GM23248 (cell line): ENCODE measurements at regions not wholly inside any gene's neighbourhood (a gene's known extent, or its start where the extent isn't known, plus 50 kb on each side); places are given as distances from the start of the nearest gene placed in this dataset.
"Not testable (repeated sequence)": the region's sequence is repeated elsewhere in the genome, so short reads cannot be mapped to it uniquely, and the experiment has no call there.

Experiments
- DNase-seq: peaks from one replicate; pipeline ENCODE4 v3.0.0-alpha.2; 2015
- H2AFZ ChIP-seq: fragments of 200-600 bp; sonication (generic); 2 replicates; pipeline ENCODE4 v1.6.1; 2016; ENCODE audit warnings: antibody characterized with exemption
- H3F3A ChIP-seq: fragments of 200-600 bp; sonication (generic); 2 replicates; pipeline ENCODE4 v1.6.1; 2016; ENCODE audit warnings: mild to moderate bottlenecking, antibody characterized with exemption, mixed run types; ENCODE audit not compliant: insufficient read depth
- H3K27ac ChIP-seq: fragments of 200-600 bp; sonication (generic); 2 replicates; pipeline ENCODE4 v1.5.1; 2016; ENCODE audit warnings: mild to moderate bottlenecking
- H3K27me3 ChIP-seq: fragments of 200-600 bp; sonication (generic); replicated peaks from 2 replicates; pipeline ENCODE4 v1.6.1; 2016; ENCODE audit warnings: mild to moderate bottlenecking; ENCODE audit not compliant: insufficient read depth
- H3K36me3 ChIP-seq: fragments of 200-600 bp; sonication (generic); 2 replicates; pipeline ENCODE4 v1.6.1; 2016; ENCODE audit warnings: low read depth, mild to moderate bottlenecking
- H3K4me1 ChIP-seq: fragments of 200-600 bp; sonication (generic); 2 replicates; pipeline ENCODE4 v1.6.1; 2016; ENCODE audit warnings: mild to moderate bottlenecking; ENCODE audit not compliant: insufficient read depth
- H3K4me2 ChIP-seq: fragments of 200-600 bp; sonication (generic); one replicate; pipeline ENCODE4 v1.6.1; 2016; ENCODE audit warnings: mild to moderate bottlenecking; ENCODE audit not compliant: unreplicated experiment
- H3K4me3 ChIP-seq: fragments of 200-600 bp; sonication (generic); 2 replicates; pipeline ENCODE4 v1.5.1; 2016; ENCODE audit warnings: mild to moderate bottlenecking
- H3K79me2 ChIP-seq: fragments of 200-600 bp; sonication (generic); 2 replicates; pipeline ENCODE4 v1.6.1; 2016; ENCODE audit warnings: mild to moderate bottlenecking; ENCODE audit not compliant: insufficient read depth
- H3K9ac ChIP-seq: fragments of 200-600 bp; sonication (generic); 2 replicates; pipeline ENCODE4 v1.6.1; 2016; ENCODE audit warnings: mild to moderate bottlenecking
- H3K9me2 ChIP-seq: fragments of 200-600 bp; sonication (generic); 2 replicates; pipeline ENCODE4 v1.6.1; 2016; ENCODE audit warnings: mixed run types, mild to moderate bottlenecking, moderate library complexity; ENCODE audit not compliant: insufficient read depth
- H3K9me3 ChIP-seq: fragments of 200-600 bp; sonication (generic); one replicate; pipeline ENCODE4 v1.6.1; 2017; ENCODE audit warnings: low read depth
- H4K20me1 ChIP-seq: fragments of 200-600 bp; sonication (generic); 2 replicates; pipeline ENCODE4 v1.6.0; 2016; ENCODE audit not compliant: insufficient read depth
- EZH2 ChIP-seq: fragments of 200-600 bp; sonication (generic); IDR thresholded peaks from 2 replicates; pipeline ENCODE4 v1.6.1; 2018; ENCODE audit warnings: antibody characterized with exemption, mild to moderate bottlenecking; ENCODE audit not compliant: insufficient read depth, poor library complexity, severe bottlenecking
- EZH2phosphoT487 ChIP-seq: fragments of 200-600 bp; sonication (generic); IDR thresholded peaks from 2 replicates; pipeline ENCODE4 v1.6.1; 2018; ENCODE audit warnings: antibody characterized with exemption, moderate library complexity, mild to moderate bottlenecking, low read depth; ENCODE audit not compliant: insufficient read depth
- WGBS, 2 experiments: methylation state at CpG; one replicate each; pipeline ENCODE4 v1.1.6; 2015 to 2017; ENCODE audit warnings: low lambda C conversion rate in 2 of 2, low coverage in 1 of 2; ENCODE audit errors: missing lambda C conversion rate in 2 of 2; 5-methylcytosine and 5-hydroxymethylcytosine counted together
- in situ Hi-C: fragments of 300-500 bp; cut with MboI; formaldehyde crosslinking; loops from 2 replicates; pipeline ENCODE4 v1.15.0; 2020

DNA sequence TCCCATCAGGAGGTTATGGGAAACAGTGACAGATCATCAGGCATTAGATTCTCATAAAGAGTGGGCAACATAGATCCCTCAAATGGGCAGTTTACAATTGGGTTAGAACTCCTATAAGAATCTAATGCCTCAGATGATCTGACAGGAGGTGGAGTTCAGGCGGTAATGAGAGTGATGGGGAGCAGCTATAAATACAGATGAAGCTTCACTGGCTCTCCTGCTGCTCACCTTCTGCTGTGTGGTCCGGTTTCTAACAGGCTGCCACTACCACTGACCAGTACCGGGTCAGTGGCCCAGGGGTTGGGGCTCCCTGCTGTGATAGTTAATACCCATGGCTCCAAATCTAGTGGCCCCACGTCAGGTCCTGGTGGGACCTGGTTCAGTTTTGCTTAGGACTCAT lies 135.7 kb downstream of the OR2B2 start:
- Histone ChIP-seq H2AFZ (no peak overlapping the region), H3K4me1 (no peaks in the 10 kb centered on the region), H3K4me3 (no peak overlapping the region), H3K9me3 (no peaks in the 10 kb centered on the region), H3F3A (peaks cover 5% of the 10 kb centered on the region; the same call in 1 of the 2 replicates), H3K27me3 (no peaks in the 10 kb centered on the region; the same call in 1 of the 2 replicates), H3K36me3 (no peaks in the 10 kb centered on the region), H4K20me1 (no peaks in the 10 kb centered on the region), H3K4me2 (no peak overlapping the region), H3K9me2 (no peaks in the 10 kb centered on the region), H3K9ac (no peak overlapping the region), H3K79me2 (no peaks in the 10 kb centered on the region), H3K27ac (no peak overlapping the region)
- no peak for DNase-seq
- TF ChIP-seq EZH2 (no peak), EZH2phosphoT487 (no peak)
- WGBS, 2 experiments = 81 to 86% methylated on average over 4 of the region's 4 CpGs
- in situ Hi-C loops = no loop called here

DNA sequence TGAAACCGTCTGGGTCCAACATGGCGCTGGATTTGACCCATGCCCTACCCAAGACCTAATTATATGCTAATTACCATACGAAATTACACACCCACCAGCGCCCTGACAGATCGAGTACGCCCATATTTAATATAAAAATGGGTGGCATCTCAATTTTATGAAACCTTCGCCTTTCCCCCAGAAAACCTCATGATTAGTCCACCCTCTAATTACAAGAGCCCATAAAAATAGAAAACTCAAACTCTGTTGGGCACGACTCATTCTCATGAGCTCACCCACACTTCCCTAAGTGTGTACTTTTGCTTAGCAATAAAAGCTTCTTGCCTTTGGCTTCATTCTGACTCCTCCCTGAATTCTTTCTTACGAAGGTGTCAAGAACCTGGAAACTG lies 136.4 kb downstream of the OR2B2 start:
- DNase-seq = peak; percentile 51

DNA sequence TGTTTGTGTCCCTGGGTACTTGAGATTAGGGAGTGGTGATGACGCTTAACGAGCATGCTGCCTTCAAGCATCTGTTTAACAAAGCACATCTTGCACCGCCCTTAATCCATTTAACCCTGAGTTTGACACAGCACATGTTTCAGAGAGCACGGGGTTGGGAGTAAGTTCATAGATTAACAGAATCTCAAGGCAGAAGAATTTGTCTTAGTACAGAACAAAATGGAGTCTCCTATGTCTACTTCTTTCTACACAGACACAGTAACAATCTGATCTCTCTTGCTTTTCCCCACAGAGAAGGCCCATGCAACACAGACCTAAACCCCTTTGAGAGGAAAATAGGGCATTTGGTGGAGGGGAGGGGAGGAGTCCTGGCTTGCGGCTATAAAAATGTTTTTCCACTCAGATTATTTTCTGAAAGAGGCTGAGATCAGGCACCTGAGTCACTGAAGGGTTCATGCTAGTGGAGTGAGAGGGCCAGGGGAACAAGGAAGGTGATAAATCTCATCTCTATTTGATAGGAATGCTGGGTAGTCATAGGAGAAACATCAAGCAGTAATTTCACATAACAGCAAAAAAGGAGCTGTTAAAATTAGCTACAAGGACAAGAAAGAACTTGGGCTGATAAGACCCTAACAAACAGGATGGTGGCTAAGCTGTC lies 136.9 kb downstream of the OR2B2 start:
- H3K9ac ChIP-seq, H2AFZ ChIP-seq, H3K4me2 ChIP-seq, H3F3A ChIP-seq, H3K79me2 ChIP-seq, H4K20me1 ChIP-seq, H3K4me1 ChIP-seq, H3K4me3 ChIP-seq, in situ Hi-C loops, H3K36me3 ChIP-seq, H3K9me2 ChIP-seq, H3K27me3 ChIP-seq, H3K9me3 ChIP-seq, H3K27ac ChIP-seq: not testable (repeated sequence)
- DNase-seq = peak; percentile 51
- WGBS, 2 experiments = 30 to 44% methylated on average over 5 of the region's 5 CpGs

More for the DNA sequence above, 136.4 kb downstream of the OR2B2 start:
- no peaks in the 10 kb centered on the region for H4K20me1 ChIP-seq
- no peaks in the 10 kb centered on the region for H3K27me3 ChIP-seq
- no peak for TF ChIP-seq EZH2phosphoT487
- no peak for TF ChIP-seq EZH2
- H3K4me2 ChIP-seq = no peak overlapping the region
- no peak overlapping the region for H3K4me3 ChIP-seq
- H3K27ac ChIP-seq = no peak overlapping the region; the same call in 1 of the 2 replicates
- H3K4me1 ChIP-seq = no peaks in the 10 kb centered on the region
- no peak overlapping the region for H3K9ac ChIP-seq
- no peaks in the 10 kb centered on the region for H3K79me2 ChIP-seq
- in situ Hi-C loops = no loop called here
- H3K9me3 ChIP-seq = no peaks in the 10 kb centered on the region
- H3F3A ChIP-seq = peaks cover 5% of the 10 kb centered on the region; the same call in 1 of the 2 replicates
- no peak overlapping the region for H2AFZ ChIP-seq
- H3K9me2 ChIP-seq = no peaks in the 10 kb centered on the region
- 71 to 74% methylated on average over 9 of the region's 9 CpGs for WGBS, 2 experiments
- H3K36me3 ChIP-seq = no peaks in the 10 kb centered on the region

DNA sequence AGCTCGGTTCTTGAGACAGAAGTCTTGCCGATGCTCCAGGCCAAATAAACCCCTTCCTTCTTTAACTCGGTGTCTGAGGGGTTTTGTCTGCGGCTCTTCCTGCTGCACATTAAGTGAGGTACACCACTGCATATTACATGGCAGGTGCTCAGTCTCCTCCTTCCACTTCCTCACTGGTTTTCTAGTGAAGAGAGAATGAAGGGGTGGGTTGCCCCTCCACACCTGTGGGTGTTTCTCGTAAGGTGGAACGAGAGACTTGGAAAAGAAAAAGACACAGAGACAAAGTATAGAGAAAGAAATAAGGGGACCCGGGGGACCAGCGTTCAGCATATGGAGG lies 138.0 kb downstream of the OR2B2 start:
- H3K9me3 ChIP-seq, H3K27me3 ChIP-seq, DNase-seq, H3K27ac ChIP-seq, H4K20me1 ChIP-seq, H2AFZ ChIP-seq, H3K4me3 ChIP-seq, H3K79me2 ChIP-seq, H3K36me3 ChIP-seq, H3K4me1 ChIP-seq, in situ Hi-C loops, H3K9me2 ChIP-seq, H3K4me2 ChIP-seq, H3K9ac ChIP-seq, H3F3A ChIP-seq: not testable (repeated sequence)
- 85 to 87% methylated on average over 6 to 8 of the region's 8 CpGs for WGBS, 2 experiments

DNA sequence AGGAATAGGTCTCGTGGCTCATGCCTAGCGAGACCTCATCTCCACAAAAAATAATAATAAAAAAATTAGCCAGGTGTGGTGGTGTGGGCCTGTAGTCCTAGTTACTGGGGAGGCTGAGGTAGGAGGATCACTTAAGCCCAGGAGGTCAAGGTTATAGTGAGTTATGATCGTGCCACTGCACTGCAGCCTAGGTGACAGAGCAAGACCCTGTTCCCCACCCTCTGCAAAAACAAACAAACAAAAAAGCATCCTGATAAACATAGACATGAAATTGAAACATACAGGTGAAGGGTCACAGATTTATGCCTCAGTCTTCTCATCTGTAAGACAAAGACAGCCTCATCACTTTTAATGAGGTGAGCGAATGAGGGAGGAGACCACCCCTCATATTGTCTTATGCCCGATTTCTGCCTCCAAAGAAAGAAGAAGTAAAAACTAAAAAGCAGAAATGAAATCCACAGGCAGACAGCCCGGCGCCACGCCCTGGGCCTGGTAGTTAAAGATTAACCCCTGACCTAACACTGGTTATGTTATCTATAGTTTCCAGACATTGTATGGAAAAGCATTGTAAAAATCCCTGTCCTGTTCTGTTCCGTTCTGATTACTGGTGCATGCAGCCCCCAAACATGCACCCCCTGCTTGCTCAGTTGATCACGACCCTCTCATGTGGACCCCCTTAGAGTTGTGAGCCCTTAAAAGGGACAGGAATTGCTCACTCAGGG lies 138.5 kb downstream of the OR2B2 start:
- in situ Hi-C loops = not testable (repeated sequence)
- 80 to 81% methylated on average over 10 of the region's 10 CpGs for WGBS, 2 experiments

More for the DNA sequence above, 138.5 kb downstream of the OR2B2 start:
- not testable (repeated sequence) for H3K4me2 ChIP-seq, H3K27ac ChIP-seq, H3K79me2 ChIP-seq, H4K20me1 ChIP-seq, H3K27me3 ChIP-seq, H3K9me2 ChIP-seq, H3K4me1 ChIP-seq, DNase-seq, H3K4me3 ChIP-seq, H2AFZ ChIP-seq, H3K36me3 ChIP-seq, H3F3A ChIP-seq, H3K9me3 ChIP-seq, H3K9ac ChIP-seq
